ENCODE measurements at regions not wholly inside any gene's neighbourhood (a gene's known extent, or its start where the extent isn't known, plus 50 kb on each side); places are given as distances from the start of the nearest gene placed in this dataset.

DNA sequence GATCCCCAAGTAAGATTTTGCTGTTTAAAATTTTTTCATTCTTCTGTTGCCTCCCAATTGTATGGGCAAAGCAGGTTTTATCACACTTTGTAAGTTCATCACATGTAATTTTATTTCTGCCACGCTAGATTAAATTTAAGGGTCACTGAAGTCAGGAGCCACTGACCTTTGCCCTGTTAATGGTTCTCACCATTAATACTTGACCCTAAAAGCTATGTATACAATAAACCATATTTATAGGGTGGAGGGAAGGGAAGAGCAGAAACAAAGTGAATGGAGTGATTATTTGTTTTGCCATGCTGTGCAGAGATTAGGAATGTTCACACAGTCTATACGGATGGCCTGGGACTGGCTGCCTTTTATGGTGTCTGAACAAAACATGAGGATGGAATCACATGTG, 186.7 kb downstream of the BMP2 start:
- DNase-seq (ENCODE audit: low read depth in 2 of 2) = no peak

DNA sequence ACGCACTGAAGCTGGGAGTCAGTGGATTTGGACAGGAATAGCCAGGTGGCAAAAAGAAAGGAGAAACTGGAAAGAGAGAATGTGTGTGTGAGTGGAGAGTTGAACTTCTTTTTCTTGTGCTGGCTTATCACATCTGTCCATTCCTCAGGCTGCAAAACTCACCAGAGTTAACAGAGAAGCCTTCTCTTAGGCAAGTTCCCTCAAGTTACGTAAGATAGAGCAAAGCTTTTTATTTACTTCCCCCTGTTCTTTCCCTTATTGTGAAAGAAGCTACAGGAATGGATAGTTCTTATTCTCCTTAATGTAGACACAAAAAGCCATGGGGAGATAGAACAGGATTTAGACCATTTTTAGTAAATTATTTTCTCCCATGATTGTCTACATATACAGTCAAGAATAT, 188.6 kb downstream of the BMP2 start:
- DNase-seq (ENCODE audit: low read depth in 2 of 2) = no peak

DNA sequence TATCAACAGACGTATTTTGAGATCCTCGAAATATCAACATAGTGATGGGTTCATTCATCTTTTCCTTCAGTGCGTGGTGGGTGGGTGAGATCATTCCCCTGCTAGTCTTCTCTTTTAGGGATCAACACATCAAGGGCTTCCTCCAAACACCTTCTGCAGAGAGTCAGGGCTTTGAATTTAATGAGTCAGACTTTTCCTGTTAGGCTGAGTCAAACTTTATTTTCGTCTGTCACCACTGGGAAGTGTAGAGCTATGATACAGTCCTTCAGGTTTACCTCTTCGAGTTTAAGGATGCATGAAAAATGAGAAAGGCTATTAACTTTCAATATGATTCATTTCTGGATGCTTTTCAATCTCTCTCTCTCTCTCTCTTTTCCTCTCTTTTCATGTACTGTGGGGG, 189.1 kb downstream of the BMP2 start:
- DNase-seq (ENCODE audit: low read depth in 2 of 2) = no peak

DNA sequence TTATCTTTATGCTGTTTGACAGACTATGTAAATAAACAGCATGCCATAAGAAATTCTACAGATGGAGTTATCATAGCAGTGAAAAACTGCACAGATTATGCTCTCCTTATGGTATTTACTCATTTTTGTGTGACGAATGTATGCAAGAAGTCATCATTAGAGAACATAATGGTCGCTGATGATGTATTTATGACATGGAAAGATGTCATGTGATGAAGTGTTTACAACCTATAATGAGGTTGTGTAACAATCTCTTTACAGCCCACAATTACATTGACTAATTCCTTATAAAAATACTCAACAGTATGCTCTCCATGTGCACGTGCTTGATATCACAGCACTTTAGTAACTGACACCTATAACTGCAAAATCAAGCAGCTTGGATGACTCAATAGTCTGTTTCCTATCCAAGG, 192.4 kb downstream of the BMP2 start:
- DNase-seq (ENCODE audit: low read depth in 2 of 2) = no peak

DNA sequence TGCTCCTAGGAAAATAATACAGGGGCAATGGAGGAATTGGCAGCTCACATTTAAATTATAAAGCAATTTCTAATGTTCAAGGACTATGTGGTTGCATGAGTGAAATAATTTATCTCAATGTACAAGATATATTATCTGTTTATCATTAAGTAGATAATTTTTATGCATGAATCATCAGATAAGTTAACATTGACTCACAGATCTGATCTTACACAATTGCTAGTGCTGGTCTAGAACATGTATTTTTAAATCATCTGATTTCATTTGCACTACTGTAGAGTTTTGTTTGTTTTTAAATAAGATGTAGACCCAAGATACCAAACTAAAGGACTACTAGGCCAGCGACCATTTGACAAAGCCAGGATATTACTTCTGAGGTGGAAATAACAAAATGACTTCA, 199.2 kb downstream of the BMP2 start:
- no peak for DNase-seq (ENCODE audit: low read depth in 2 of 2)

DNA sequence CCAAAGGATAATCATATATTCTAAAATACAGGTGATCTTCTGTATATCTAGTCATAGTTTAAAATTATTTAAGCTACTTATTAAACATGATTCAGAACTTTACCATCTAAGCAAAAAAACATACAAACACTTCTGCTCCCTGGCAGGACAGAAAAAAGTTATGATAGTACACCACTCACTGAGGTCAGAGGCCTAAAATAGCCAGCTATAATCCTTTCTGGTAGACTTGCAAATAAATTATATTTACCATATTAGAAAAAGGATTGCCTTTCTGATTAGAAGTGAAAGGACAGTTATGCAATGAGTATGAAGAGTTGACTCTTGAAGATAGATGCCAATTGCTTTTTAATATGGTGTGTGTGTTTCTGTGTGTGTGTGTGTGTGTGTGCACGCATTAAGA, 207.4 kb downstream of the BMP2 start:
- no peak for DNase-seq (ENCODE audit: low read depth in 2 of 2)

DNA sequence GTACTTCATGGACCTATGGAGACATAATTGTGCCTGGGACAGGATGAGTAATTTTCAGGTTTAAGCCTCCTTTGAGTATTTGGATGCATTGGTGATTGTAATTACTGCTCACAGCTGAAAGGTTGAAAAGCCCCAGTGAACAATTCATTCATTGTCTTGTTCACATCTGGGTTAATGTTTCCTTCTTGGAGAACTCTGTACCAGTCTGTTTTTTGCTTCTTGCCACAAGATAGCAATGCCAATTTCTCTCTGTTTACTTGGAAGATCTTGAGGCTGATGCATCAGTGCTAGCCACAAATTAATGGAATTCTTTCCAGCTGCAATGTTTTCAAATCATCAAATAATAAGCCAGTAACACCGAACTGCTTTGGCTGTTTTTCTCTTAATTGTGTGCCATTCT, 207.8 kb downstream of the BMP2 start:
- no peak for DNase-seq (ENCODE audit: low read depth in 2 of 2)

DNA sequence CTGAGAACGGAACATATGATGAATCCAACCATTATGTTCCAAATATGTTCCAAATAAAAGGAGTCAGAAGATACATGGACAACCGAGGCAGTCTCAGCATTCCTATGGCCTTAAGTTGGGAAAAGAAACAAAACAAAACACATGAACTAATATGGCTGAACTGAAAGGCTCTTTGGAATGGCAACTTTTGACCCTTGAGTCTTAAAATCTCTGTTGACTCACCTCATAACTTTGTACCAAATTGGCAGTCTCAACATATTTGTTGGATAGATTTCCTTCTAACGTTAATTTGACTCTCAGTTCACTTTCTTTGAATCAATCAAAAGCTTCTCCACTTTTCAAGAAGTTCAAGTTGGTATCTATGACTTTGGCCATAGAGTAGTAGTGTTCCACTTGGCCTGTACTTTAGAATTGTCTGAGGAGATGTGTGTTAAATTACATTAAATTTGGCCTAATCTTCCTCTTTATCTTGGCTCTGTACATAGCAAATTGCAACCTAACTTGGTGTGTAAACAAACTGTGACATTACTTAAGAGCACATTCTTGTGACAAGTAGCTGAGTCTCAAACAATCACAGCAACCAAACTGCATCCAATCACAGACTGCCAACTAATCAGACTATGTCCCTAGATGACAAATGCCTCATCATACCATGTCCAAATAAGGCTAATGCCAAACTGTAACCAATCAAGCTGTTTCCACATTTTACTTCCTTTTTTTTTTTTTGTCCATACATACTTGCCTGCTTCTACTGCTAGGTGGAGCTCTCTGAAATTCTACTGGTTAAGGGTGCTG, 208.8 kb downstream of the BMP2 start:
- no peak for DNase-seq (ENCODE audit: low read depth in 2 of 2)

DNA sequence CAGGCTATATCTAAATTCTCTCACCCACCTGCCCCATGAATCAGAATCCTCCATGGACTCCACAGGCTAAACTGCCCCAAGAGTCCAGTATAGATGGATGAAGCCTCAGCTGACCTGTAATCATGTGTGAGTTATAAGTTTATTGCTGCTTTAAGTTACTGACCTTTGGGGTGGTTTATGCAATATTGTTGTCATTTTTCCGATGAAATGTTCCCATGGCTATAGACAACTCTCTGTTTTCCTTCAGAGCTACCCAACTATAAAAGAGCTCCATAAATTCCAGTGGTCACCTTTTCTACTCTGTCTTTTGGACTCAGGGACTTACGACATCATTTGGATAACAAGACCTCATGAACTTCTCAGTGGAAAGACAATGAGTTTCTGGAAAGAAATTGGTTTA, 212.1 kb downstream of the BMP2 start:
- no peak for DNase-seq (ENCODE audit: low read depth in 2 of 2)

DNA sequence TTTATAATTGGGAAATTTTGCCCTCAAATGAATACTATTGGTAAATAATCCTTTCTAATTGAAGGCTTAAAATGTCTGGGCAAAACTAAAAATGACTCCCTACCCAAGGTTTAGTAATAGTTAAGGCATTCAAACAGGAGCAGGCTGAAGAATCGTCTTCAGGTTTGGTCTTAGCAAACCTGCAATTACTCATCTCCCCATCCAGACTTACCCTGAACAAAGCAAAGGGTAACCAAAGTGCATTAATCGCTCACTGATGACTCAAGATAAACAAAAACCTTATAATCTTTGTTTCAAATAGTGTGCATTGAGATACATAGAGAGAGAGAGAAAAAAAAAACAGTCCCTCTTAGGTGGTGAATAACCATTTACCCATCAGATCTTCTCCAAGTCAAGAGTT, 225.5 kb downstream of the BMP2 start:
- no peak for DNase-seq (ENCODE audit: low read depth in 2 of 2)

DNA sequence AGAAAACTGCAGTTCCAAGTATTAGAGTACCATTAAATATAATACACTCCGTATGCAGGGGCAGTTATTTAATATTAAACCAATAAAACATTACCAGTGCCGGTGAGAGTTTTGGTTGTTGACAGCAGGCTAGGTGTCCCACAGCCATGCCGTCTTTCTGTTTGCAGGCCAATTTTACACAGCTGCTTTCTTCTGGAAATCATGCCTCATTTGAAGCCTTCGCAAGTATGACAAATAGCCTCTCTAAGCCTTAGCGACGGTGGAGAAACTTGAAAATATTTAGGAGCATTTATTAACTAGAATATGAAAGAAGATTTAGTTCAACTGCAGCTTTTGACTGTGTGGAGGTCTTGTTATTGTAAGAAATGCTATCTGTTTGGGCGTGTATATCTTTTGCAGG, 226.0 kb downstream of the BMP2 start:
- no peak for DNase-seq (ENCODE audit: low read depth in 2 of 2)

DNA sequence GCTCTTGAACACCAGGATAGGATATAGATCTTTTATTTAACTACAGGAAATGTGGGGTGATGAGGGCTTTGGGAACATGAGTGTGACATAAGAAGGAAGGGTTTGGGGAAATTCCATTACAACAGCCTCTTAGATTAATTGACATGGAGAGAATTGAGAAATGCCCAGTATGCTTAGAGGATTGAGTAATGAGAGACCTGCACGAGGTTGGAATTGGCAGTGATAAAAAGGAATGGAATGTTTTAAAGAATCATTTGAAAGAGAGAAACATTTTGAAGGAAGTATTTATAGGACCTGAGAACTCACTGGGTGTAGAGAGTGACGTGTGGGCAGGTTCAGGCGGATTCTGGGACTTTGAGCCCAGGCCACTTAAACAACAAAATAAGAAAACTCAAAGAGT, 227.0 kb downstream of the BMP2 start:
- no peak for DNase-seq (ENCODE audit: low read depth in 2 of 2)

DNA sequence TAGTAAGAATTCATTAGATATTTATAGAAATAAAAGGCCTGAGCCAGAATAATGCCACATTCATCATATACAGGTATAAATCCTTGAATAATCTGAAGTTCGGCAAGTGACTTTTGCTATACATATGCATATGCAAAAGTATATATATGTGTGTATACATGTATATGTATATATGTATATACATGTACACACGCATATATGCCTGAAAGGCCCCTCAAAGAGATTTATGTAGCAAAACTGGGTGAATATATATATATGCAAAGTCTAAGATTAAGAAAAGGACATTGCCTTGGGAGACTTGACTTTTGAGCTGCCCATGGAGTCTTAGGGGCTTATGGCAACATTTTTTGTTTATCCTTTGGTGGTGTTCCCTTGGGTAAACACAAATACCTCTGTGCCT, 231.4 kb downstream of the BMP2 start:
- DNase-seq (ENCODE audit: low read depth in 2 of 2) = no peak

DNA sequence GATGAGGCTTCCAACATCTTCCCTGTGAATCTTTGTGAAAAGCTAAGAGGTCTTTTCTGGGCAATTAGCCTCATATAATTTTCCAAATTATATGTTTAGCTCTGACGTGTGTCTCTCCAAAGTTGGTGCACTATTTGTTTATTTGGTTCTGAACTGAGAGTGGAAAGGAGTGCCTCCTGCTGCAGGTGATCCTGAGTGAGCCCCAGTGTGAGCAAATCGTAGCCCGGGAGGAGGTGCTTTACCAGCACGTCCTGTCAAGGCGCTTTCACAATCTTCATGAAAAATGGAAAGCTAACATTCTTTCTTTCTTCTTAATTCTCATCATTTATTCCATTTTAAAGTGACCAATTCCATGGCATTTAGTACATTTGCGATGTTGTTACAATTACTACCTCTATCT, 231.9 kb downstream of the BMP2 start:
- DNase-seq (ENCODE audit: low read depth in 2 of 2) = no peak

DNA sequence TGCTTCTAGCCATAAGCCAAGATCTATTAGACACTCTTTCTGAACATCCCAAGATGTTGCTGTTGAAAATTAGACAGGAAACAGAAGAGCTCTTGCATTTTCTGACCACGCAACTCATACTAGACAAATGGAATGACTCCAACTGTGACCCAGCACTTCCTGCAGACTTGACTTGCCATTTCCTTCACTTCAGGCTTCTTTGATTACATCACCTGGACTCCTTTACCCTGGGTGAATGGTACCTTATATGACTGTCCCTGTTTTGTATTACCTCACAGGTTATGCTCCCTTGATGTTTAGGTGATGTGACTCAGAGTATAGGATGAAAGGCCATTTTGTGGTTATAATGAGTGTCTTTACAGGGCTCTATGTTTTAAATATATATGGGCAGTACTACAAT, 236.1 kb downstream of the BMP2 start:
- DNase-seq (ENCODE audit: low read depth in 2 of 2) = no peak

DNA sequence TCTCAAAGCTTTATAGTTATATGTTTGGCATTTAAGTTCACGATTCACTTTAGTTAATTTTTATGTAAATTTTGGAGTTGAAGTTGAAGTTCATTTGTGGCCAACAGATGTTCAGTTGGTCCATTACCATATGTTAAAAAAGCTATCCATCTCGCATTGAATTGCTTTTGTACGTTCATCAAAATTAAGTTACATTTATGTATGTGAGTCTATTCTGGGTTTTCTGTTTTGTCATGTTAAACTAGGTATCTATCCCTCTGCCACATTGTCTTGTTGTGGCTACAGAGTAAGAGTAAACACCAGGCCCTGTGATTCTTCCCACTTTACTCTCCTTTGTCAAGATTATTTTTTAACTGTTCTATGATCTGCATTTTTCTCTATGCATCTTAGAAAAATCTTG, 237.3 kb downstream of the BMP2 start:
- DNase-seq (ENCODE audit: low read depth in 2 of 2) = no peak

DNA sequence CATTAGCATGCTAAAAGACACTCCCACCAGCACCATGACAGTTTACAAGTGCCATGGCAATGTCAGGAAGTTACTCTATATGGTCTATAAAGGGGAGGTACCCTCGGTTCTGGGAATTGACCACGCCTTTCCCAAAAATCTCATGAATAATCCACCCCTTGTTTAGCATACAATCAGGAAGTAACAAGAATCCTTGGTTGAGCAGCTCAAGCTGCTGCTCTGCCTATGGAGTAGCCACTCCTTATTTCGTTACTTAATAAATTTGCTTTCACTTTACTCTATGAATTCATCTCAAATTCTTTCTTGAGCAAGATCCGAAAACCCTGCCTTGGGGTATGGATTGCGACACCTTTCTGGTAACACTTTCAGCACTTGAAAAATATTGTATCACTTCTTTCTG, 243.0 kb downstream of the BMP2 start:
- DNase-seq (ENCODE audit: low read depth in 2 of 2) = no peak

DNA sequence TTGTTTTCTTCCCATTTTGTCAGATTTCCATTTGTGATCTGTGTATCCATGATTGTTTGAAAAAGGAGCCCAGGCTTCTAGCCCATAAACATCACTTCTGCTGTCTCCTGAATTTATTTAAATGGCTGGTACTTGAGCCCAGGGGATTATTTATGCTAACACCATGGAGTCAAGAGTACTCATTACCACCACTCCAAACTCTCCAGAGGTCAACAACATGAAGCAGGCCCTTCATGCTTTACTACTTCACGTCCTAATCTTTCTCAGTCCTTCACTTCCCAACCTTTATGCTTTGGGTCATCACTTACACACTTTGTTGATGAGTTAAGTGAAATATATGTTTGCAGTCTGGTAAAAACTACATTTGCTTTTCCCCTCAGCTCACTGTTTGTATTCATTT, 247.8 kb downstream of the BMP2 start:
- DNase-seq (ENCODE audit: low read depth in 2 of 2) = no peak

DNA sequence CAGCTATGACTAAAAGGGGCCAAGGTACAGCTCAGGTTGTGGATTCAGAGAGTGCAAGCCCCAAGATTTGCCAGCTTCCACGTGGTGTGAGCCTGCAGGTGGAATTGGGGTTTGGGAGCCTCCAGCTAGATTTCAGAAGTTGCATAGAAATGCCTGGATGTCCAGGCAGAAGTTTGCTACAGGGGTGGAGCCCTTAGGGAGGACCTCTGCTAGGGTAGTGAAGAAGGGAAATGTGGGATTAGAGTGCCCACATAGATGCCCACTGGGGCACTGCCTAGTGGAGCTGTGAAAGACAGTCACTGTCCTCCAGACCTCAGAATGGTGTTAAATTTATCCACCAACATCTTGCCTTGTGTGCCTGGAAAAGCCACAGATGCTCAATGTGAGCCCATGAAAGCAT, 255.1 kb downstream of the BMP2 start:
- DNase-seq (ENCODE audit: low read depth in 2 of 2) = no peak

DNA sequence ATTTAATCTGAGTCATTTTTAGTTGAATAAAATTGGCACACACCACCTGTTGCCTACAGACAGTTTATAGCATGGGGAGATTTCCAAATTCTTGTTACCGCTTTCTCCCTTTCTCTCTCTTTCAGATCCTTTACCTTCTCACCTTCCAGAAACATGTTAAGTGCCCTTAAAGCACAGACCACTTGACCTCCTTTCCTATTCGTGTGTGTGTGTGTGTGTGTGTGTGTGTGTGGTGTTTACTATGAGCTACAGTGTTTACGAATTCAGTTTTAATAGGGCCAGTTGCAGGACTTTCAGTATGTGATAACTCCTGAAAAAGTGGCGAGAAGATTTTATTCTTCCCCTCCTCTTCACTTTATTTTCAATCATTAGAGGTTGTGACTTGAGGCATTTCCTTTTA, 258.1 kb downstream of the BMP2 start:
- no peak for DNase-seq (ENCODE audit: low read depth in 2 of 2)

DNA sequence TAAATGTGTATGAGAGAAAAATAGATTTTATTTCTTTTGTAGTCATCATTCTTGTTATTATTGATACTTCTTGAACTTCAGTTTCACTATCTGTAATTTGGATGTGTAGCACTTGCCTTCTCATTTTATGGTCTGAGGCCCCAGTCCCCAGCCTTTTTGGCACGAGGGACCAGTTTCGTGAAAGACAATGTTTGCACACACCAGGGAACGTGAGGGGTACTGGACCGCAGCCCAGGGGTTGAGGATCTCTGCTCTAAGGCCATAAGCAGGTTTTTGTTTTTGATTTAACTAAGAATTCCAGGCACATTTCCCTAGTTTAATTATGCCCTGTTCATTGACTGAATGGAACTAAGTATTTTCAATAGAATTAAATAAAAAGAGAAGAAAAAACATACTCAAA, 261.5 kb downstream of the BMP2 start:
- no peak for DNase-seq (ENCODE audit: low read depth in 2 of 2)

DNA sequence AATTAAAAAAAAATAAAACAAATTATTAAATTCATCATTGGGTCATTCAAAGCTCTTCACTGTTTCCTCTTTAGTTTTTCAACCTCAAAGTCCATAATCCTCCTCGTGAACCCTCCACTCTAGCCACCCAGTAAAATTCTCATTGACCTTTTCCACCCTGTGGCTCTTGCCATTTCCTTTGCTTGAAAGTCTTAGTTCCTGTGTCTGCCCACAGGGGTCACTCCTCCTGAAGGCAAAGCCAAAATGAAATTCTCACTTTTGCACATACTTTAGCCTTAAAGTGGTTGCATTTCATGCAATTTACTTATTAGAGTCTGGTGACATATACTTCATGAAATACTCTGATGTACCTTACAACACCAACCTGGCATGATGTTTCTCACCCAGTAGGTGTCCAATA, 263.7 kb downstream of the BMP2 start:
- DNase-seq (ENCODE audit: low read depth in 2 of 2) = no peak

DNA sequence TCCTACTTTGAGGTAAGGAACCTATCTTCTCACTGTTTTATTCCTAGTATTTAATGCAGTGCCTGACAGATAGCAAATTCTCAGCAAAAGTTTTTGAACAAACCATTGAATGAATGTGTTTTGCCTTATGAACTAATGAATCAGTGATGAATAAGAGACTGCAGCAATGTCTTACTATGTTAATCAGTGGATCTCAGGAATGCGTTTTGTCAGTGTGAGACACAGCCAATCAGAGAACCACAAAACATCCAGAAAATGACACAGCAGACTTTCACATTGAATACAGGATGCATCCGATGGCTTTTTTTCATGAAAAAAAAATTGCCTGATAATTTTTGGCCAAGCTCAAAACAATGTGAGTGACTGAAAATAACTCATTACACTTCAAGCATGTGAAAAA, 270.5 kb downstream of the BMP2 start:
- no peak for DNase-seq (ENCODE audit: low read depth in 2 of 2)

DNA sequence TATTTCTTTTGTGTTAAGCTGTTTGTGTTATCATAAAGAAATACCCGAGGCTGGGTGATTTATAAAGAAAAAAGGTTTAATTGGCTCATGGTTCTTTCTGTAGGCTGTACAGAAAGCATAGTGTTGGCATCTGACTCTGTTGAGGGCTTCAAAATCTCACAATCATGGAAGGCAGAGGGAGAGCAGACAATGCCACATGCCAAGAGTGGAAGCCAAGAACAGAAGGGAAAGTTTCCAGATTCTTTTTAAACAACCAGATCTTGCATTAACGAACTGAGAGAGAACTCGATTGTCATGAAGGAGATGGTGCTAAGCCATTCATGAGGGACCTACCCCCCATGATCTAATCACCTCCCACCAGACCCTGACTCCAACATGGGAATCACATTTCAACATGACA, 290.1 kb downstream of the BMP2 start:
- DNase-seq (ENCODE audit: low read depth in 2 of 2) = no peak

Data from stimulated activated CD4-positive, alpha-beta T cell treated with anti-CD3 and anti-CD28 coated beads, Interleukin-12 subunit alpha, Interleukin-12 subunit beta, amount 100 ng/mL, for 24 hours (primary cell).